ENCODE measurements at regions not wholly inside any gene's neighbourhood (a gene's known extent, or its start where the extent isn't known, plus 50 kb on each side); places are given as distances from the start of the nearest gene placed in this dataset.

GRCh38 chr6:78605909-78606446 is 261.4 kb upstream of the IRAK1BP1 start:
- Histone ChIP-seq H3K4me3 (ENCODE audit: low read depth, low read length) (no peak overlapping the region), H3K36me3 (ENCODE audit: control insufficient read depth, insufficient read depth, low read length) (no peaks in the 10 kb centered on the region), H3K27me3 (ENCODE audit: control insufficient read depth, insufficient read depth, low read length) (no peaks in the 10 kb centered on the region)
- DNase-seq (ENCODE audit: low read depth): no peak
- TF ChIP-seq CTCF (IDR thresholded peaks at IDR 0.05; ENCODE audit: insufficient read depth, low read length, poor library complexity, severe bottlenecking): no peak

- H3K4me3 ChIP-seq (ENCODE audit: low read depth, low read length): no peak overlapping the region
- no peak for TF ChIP-seq CTCF (IDR thresholded peaks at IDR 0.05; ENCODE audit: insufficient read depth, low read length, poor library complexity, severe bottlenecking)
- H3K36me3 ChIP-seq (ENCODE audit: control insufficient read depth, insufficient read depth, low read length): no peaks in the 10 kb centered on the region
- DNase-seq (ENCODE audit: low read depth): peak; percentile 16
- no peaks in the 10 kb centered on the region for H3K27me3 ChIP-seq (ENCODE audit: control insufficient read depth, insufficient read depth, low read length)
Measured at GRCh38 chr6:78607189-78607588, 260.2 kb upstream of the IRAK1BP1 start.

DNA sequence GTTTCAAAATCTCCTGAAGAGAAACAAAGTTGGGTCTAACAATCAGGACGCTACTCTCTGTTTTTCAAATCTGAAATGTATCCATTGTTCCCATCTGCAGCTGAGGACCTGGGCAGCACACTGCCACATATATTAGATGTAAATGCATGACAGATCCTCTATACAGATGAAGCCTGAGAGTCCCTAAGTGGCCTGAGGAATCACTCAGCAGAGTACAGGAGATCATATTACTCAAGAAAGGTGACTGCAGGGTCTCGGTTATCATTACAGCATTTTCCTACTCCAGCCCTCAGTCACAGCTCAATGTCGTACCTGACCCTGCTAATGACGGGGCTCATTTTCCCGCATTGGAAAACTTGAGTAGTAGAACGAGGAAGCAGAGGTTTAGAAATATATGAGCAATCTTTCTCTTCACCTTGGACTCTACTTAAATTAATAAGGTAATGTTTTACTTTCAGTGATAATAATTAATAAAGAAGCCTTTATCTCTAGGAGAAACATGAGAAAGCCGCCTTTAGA is 256.2 kb upstream of the IRAK1BP1 start:
- TF ChIP-seq CTCF (IDR thresholded peaks at IDR 0.05; ENCODE audit: insufficient read depth, low read length, poor library complexity, severe bottlenecking): no peak
- DNase-seq (ENCODE audit: low read depth): no peak
- no peaks in the 10 kb centered on the region for H3K27me3 ChIP-seq (ENCODE audit: control insufficient read depth, insufficient read depth, low read length)
- no peaks in the 10 kb centered on the region for H3K36me3 ChIP-seq (ENCODE audit: control insufficient read depth, insufficient read depth, low read length)
- H3K4me3 ChIP-seq (ENCODE audit: low read depth, low read length): no peak overlapping the region

DNA sequence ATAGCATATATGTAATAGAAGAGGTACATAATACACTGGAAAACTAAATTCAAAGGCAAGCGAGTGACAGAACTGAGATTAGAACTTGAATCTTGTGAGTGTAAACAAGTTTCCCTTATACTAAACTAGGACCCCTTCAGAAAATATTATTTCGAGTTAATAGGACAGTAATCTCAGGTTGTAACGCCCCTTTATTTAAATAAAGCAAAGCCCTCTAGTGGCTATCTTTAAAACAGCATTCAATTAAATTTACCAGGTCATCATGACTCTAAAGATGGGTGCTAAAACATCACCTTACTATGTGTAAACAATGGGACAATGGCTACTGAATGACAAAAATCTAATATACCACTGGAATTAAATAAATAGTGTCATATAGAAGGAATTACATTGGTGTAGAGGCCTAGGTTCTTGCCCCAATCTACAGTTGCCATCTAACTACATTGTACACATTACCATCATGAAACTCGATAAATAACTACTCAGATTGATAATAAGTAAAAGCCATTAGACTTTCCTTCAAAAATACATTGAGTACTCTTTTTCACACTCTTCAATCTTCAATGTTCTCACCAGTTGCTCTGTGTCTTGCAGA is 255.4 kb upstream of the IRAK1BP1 start:
- TF ChIP-seq CTCF (IDR thresholded peaks at IDR 0.05; ENCODE audit: insufficient read depth, low read length, poor library complexity, severe bottlenecking): peak; percentile 56
- Histone ChIP-seq H3K36me3 (ENCODE audit: control insufficient read depth, insufficient read depth, low read length) (no peaks in the 10 kb centered on the region), H3K27me3 (ENCODE audit: control insufficient read depth, insufficient read depth, low read length) (no peaks in the 10 kb centered on the region), H3K4me3 (ENCODE audit: low read depth, low read length) (no peak overlapping the region)
- DNase-seq (ENCODE audit: low read depth): no peak

- no peak for DNase-seq (ENCODE audit: low read depth)
- Histone ChIP-seq H3K27me3 (ENCODE audit: control insufficient read depth, insufficient read depth, low read length) (no peaks in the 10 kb centered on the region), H3K4me3 (ENCODE audit: low read depth, low read length) (no peak overlapping the region), H3K36me3 (ENCODE audit: control insufficient read depth, insufficient read depth, low read length) (no peaks in the 10 kb centered on the region)
- TF ChIP-seq CTCF (IDR thresholded peaks at IDR 0.05; ENCODE audit: insufficient read depth, low read length, poor library complexity, severe bottlenecking): no peak
Measured at GRCh38 chr6:78614961-78615360, 252.4 kb upstream of the IRAK1BP1 start.

GRCh38 chr6:78615430-78615904 is 251.9 kb upstream of the IRAK1BP1 start:
- no peak for DNase-seq (ENCODE audit: low read depth)
- H3K4me3 ChIP-seq (ENCODE audit: low read depth, low read length): no peak overlapping the region
- H3K36me3 ChIP-seq (ENCODE audit: control insufficient read depth, insufficient read depth, low read length): no peaks in the 10 kb centered on the region
- TF ChIP-seq CTCF (IDR thresholded peaks at IDR 0.05; ENCODE audit: insufficient read depth, low read length, poor library complexity, severe bottlenecking): no peak
- no peaks in the 10 kb centered on the region for H3K27me3 ChIP-seq (ENCODE audit: control insufficient read depth, insufficient read depth, low read length)
